ENCODE measurements at regions not wholly inside any gene's neighbourhood (a gene's known extent, or its start where the extent isn't known, plus 50 kb on each side); places are given as distances from the start of the nearest gene placed in this dataset.

- TF ChIP-seq CTCF (IDR thresholded peaks at IDR 0.05; ENCODE audit: low read depth, low read length) (no peak), EZH2phosphoT487 (IDR thresholded peaks at IDR 0.05; ENCODE audit: low read depth) (no peak)
- no peak overlapping the region for H2AFZ ChIP-seq (ENCODE audit: low read depth, low read length)
Observed at GRCh38 chr4:41321216-41321945, 64.7 kb downstream of the UCHL1 start.

GRCh38 chr4:41322617-41323016 is 65.9 kb downstream of the UCHL1 start:
- H2AFZ ChIP-seq (ENCODE audit: low read depth, low read length), result no peak overlapping the region
- no peaks in the 10 kb centered on the region for H3K36me3 ChIP-seq (replicated peaks; ENCODE audit: low read depth, low read length)
- H3K79me2 ChIP-seq (ENCODE audit: low read length), result no peaks in the 10 kb centered on the region
- TF ChIP-seq CTCF (IDR thresholded peaks at IDR 0.05; ENCODE audit: low read depth, low read length) (no peak), EZH2phosphoT487 (IDR thresholded peaks at IDR 0.05; ENCODE audit: low read depth) (no peak)
- H3K9ac ChIP-seq (ENCODE audit: low read length), result no peak overlapping the region
- H3K27ac ChIP-seq (ENCODE audit: low read length), result no peak overlapping the region
- peaks cover 11% of the 10 kb centered on the region; the same call in 1 of the 2 replicates for H3K4me1 ChIP-seq (ENCODE audit: low read length)
- H3K9me3 ChIP-seq (ENCODE audit: insufficient read depth, low read length), result no peaks in the 10 kb centered on the region
- H3K4me2 ChIP-seq (ENCODE audit: low read length), result no peak overlapping the region
- no peak overlapping the region for H3K4me3 ChIP-seq (ENCODE audit: low read length)
- H3K27me3 ChIP-seq (ENCODE audit: low read depth, low read length), result no peaks in the 10 kb centered on the region; the same call in 1 of the 2 replicates
- H4K20me1 ChIP-seq (ENCODE audit: insufficient read depth, low read length), result no peaks in the 10 kb centered on the region

More at GRCh38 chr4:41321216-41321945, 64.7 kb downstream of the UCHL1 start:
- Histone ChIP-seq H3K9me3 (ENCODE audit: insufficient read depth, low read length) (no peaks in the 10 kb centered on the region), H4K20me1 (ENCODE audit: insufficient read depth, low read length) (no peaks in the 10 kb centered on the region), H3K27ac (ENCODE audit: low read length) (no peak overlapping the region), H3K4me1 (ENCODE audit: low read length) (peaks cover 11% of the 10 kb centered on the region; the same call in 1 of the 2 replicates), H3K4me2 (ENCODE audit: low read length) (no peak overlapping the region), H3K9ac (ENCODE audit: low read length) (no peak overlapping the region), H3K4me3 (ENCODE audit: low read length) (no peak overlapping the region), H3K27me3 (ENCODE audit: low read depth, low read length) (no peaks in the 10 kb centered on the region; the same call in 1 of the 2 replicates), H3K79me2 (ENCODE audit: low read length) (no peaks in the 10 kb centered on the region), H3K36me3 (replicated peaks; ENCODE audit: low read depth, low read length) (no peaks in the 10 kb centered on the region)

DNA sequence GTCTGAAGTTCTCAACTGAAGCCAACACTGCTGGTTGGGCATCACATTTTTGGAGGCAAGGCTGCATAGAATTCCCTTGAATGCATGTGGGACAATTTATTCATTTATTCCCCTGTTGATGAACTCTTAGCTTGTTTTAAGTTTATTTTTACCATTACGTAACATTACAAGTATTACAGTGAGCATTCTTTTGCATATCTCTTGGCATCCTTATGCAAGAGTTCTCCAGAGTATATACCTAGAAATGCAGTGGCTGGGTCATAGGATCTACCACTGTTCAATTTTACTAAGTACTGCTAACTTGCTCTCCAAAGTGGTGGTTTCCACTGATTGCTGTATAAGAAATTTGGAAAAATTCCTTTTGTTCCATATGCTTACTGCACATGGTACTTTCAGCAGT is 66.5 kb downstream of the UCHL1 start:
- peaks cover 11% of the 10 kb centered on the region; the same call in 1 of the 2 replicates for H3K4me1 ChIP-seq (ENCODE audit: low read length)
- H3K79me2 ChIP-seq (ENCODE audit: low read length), result no peaks in the 10 kb centered on the region
- no peak overlapping the region for H3K27ac ChIP-seq (ENCODE audit: low read length)
- H3K9me3 ChIP-seq (ENCODE audit: insufficient read depth, low read length), result no peaks in the 10 kb centered on the region
- H4K20me1 ChIP-seq (ENCODE audit: insufficient read depth, low read length), result no peaks in the 10 kb centered on the region
- TF ChIP-seq EZH2phosphoT487 (IDR thresholded peaks at IDR 0.05; ENCODE audit: low read depth), result no peak
- no peak for TF ChIP-seq CTCF (IDR thresholded peaks at IDR 0.05; ENCODE audit: low read depth, low read length)
- H3K4me3 ChIP-seq (ENCODE audit: low read length), result no peak overlapping the region
- H2AFZ ChIP-seq (ENCODE audit: low read depth, low read length), result no peak overlapping the region
- H3K4me2 ChIP-seq (ENCODE audit: low read length), result no peak overlapping the region
- H3K27me3 ChIP-seq (ENCODE audit: low read depth, low read length), result no peaks in the 10 kb centered on the region; the same call in 1 of the 2 replicates
- no peak overlapping the region for H3K9ac ChIP-seq (ENCODE audit: low read length)
- H3K36me3 ChIP-seq (replicated peaks; ENCODE audit: low read depth, low read length), result no peaks in the 10 kb centered on the region

DNA sequence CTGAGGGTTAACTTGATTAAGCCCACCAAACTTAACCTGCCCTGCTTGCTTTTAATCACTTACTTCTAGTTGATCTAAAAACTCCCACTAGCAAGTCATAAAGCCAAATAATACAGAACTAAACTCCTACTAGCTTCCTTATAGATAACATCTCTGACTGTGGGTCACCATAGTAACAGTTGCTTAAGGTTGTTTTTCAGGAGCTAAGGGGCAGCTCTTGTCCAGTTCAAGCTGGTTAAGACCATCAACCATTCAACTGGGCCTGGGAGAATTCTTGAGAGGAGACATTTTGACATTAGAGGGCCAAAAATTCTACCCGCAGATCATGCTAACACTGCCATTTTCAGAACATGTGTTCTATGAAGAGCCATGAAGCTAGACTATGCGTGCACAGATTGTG is 67.0 kb downstream of the UCHL1 start:
- TF ChIP-seq EZH2phosphoT487 (IDR thresholded peaks at IDR 0.05; ENCODE audit: low read depth), result no peak
- Histone ChIP-seq H3K27ac (ENCODE audit: low read length) (no peak overlapping the region), H3K4me1 (ENCODE audit: low read length) (peaks cover 11% of the 10 kb centered on the region; the same call in 1 of the 2 replicates)

More for the DNA sequence above, 67.0 kb downstream of the UCHL1 start:
- Histone ChIP-seq H2AFZ (ENCODE audit: low read depth, low read length) (no peak overlapping the region), H3K36me3 (replicated peaks; ENCODE audit: low read depth, low read length) (no peaks in the 10 kb centered on the region), H3K9me3 (ENCODE audit: insufficient read depth, low read length) (no peaks in the 10 kb centered on the region), H3K9ac (ENCODE audit: low read length) (no peak overlapping the region), H3K27me3 (ENCODE audit: low read depth, low read length) (no peaks in the 10 kb centered on the region; the same call in 1 of the 2 replicates), H3K4me3 (ENCODE audit: low read length) (no peak overlapping the region), H4K20me1 (ENCODE audit: insufficient read depth, low read length) (no peaks in the 10 kb centered on the region), H3K4me2 (ENCODE audit: low read length) (no peak overlapping the region), H3K79me2 (ENCODE audit: low read length) (no peaks in the 10 kb centered on the region)

Measured in OCI-LY3 (cell line).